NCI-H2196 treated with DMSO at 0.1 percent for 48 hours (cell line): ENCODE measurements at regions not wholly inside any gene's neighbourhood (a gene's known extent, or its start where the extent isn't known, plus 50 kb on each side); places are given as distances from the start of the nearest gene placed in this dataset.

Experiments
- DNase-seq: peaks from one replicate; lab custom pipeline; 2025; ENCODE audit not compliant: unreplicated experiment; lab: John Stamatoyannopoulos, UW

DNA sequence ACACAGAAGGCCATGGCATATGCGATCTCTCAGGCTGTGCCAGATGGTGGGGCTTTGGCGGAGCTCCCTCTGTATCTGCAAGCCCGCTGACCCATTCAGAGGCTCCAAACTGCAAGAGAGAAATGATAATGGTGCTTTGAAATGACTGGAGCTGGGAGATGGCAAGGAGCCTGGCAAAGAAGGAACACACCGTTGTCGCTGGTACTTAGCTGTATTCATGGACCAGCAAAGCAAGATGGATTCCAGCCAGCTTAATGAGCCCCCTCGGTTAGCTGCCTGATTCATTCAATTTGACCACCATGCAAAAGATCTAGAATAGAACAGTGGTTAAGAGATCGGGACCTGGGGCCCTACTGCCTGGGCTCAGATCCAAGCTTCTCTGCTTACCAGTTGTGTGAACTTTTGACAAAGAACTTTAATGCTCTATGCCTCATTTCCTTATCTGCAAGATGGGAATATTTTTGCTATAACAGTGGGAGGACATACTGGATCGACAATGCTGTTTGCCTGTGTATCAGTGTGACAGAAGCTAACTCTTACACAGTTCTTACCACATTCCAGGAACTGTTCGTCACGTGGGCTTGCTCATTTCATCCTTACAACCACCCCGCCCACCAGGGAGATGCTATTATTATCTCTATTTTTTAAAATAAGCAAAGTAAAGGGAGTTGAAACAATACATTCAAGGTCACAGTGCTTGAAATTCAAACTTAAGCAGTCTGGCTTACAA lies 317.8 kb upstream of the SULF2 start:
- no peak for DNase-seq

DNA sequence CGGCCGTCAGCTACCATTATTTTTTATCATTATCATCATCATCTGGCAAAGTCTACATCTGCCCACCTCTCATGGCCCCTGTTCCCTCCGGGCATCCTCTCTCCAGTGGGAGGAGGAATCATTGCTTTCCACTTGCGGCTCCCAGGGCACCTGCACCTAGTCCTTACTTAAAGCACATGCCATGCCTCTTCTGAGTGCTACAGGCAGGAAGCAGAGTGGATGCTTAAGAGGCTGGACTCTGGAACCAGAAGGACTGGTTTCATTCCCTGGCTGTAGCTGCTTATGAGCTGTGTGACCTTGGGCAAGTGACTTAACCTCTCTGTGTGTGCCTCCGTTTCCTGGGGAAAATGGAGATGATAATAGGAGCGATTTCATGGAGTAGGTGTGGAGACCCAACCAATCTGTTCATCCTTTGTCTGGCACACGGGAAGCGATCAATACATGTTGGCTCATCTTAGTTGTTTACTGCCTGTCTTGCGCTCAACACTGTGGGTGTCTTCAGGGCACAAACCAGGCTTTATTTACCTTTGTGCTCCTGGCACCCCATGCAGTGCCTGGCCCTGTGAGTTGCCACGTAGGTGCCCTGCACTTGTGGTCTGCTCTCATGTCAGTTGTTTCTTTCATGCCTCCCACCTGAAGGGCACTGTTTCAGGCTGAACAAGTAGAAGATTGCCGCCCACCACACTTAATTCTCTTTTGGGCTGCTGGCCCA lies 317.0 kb upstream of the SULF2 start:
- no peak for DNase-seq

DNA sequence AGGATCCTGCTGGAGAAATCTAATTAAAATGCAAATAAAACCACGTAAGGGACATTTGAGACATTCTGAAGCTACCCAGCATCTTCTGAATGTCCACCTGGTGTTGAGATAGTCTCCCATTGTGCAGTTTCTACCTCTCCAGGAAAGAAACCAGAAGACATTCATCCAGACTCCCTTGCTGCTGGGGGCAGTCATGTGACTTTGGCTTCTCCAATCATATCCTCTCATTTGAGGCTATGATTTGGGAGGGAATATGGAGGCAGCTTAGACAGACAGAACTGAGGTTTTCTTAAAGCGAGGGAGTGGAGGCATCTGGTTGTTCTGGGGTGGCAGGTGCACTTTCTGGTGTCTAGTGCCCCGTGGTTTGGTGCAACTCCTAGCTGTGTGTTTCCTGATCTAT lies 315.2 kb upstream of the SULF2 start:
- DNase-seq: no peak

DNA sequence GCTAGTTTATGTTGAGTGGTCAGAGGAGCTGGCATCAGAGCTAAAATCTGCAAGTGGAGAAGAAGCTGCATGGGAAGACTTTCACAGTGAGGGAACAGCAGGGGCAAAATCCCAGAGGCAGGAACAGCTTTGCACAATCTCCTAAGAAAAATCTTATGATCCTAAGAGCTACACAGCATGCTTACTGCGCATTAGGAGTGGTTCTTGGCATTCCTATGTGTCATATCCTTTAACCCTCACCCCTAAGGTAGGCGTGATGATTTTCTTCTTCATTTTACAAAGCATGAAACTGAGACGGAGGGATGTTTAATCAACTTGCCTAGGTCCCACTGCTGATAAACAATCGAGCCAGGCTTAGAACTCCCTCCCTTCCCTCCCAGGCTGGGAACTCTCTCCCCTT lies 313.6 kb upstream of the SULF2 start:
- no peak for DNase-seq

DNA sequence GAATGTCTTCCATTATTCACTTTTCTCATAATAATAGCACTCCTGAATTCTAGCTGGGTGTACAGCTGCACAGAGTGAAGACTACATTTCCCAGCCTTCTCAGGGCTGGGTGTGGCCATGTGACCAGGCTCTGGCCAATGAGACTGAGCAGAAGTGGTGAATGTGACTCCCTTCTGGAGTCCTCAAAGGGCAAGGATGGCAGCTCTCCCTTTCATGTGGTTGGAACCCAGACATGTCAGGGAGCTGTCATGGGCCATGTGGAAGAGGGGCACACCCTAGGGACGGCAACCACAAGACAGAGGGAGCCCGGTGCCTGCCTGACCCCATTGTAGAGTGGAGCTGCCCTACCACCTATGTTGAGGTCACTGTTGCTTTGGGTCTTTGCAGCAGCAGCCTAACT lies 312.8 kb upstream of the SULF2 start:
- DNase-seq: no peak

DNA sequence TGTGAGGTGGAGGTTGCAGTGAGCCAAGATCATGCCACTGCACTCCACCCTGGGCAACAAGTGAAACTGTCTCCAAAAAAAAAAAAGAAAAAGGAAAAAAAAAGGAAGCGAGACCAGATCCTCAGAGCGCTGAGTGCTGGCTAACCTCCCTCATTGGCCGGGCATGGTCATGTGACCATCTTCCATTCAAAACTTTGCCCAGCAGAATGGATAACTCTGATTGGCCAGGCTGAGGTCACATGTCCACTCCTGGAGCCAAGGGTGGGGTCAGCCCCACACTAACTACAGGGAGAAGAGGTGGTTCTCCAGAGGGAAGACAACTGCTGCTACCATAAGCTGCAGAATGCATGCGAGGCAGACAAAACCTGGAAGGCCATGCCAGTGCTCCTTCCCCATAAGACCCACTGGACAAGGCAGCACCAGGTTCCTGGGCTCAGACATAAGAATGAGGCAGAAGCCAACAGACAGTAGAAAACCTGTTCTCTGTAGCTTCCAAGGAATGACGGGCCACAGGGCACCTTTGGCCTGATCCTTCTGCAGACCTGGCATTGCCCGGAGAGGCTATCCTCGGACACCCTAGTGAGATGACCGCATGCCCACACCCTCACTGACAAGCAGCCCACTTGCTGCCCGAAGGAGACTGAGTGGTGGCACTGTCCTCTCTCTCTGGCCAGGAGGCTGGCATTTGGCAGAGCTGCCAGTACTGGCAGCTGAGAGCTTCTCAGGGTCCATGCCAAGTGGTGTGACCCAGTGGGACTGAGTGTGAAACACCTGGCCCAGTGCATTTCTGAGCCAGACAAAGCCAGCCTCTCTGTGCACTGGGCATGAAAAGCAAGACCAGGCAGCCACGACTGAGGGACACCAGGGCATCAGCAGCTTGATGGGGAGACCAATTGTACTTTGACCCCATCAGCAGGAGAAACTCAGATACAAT lies 311.9 kb upstream of the SULF2 start:
- no peak for DNase-seq

DNA sequence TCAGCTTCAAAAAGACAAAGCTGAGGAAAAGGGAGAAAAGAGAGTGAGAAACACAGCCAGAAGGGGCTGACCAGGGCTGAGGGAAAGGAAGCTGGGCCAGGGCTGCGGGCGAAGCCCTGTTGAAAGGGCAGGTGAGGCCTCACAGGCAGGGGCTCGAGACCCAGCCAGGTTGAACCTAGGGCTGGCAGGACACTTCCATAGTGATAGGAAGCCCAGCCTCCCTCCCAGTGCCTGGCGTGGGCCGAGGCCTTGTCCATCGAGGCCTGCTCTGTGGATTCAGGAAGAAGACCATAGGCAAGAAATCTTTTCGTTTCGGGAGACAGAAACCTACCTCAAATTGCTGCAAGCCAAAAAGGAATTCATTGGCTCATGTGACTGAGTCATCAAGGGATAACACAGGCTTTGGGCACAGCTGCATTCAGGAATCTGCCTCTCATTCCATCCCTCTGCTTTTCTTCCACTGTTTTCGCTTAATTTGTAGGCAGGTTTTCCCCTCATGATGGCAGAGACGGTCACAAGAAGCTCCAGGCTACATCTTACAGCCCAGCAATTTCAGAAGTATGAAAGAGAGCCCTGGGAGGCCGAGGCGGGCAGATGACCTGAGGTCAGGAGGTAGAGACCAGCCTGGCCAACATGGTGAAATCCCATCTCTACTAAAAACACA lies 311.1 kb upstream of the SULF2 start:
- no peak for DNase-seq

DNA sequence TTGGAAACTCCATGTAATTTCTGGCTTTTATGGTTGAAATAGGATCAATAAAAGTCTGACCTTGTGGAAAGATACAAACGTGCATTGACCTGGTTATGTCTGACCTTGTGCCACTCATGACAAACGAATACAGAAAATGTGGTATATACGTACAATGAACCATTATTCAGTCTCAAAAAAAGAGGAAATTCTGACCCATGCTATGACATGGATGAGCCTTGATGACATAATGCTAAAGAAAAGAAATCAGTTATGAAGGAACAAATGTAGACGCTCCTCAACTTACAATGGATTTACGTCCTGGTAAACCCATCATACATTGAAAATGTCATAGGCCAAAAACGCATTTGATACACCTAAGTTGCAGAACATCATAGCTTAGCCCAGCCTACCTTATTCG lies 309.7 kb upstream of the SULF2 start:
- no peak for DNase-seq

DNA sequence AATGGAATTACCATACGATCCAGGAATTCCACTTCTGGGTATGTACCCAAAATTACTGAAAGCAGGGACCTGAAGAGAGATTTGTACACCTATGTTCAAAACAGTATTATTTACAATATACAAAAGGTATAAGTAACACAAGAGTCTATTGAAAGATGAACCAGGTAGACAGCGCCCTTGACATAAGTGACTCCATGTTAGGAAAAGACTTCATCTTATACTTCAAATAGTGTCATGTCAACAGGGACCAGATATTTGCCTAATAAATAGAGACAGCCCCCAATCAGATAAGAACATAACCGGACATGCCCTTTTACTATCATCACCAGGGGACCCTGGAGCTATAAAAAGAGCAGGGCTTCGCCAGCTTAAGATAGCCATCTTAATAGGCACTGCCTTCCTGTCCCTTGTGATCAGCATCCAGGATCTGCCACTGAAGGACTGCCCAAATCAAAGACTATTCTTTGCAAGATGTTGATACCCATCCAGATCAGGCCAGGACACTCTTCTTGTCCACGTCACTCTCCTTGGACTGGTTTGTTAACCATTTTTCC lies 309.0 kb upstream of the SULF2 start:
- no peak for DNase-seq

DNA sequence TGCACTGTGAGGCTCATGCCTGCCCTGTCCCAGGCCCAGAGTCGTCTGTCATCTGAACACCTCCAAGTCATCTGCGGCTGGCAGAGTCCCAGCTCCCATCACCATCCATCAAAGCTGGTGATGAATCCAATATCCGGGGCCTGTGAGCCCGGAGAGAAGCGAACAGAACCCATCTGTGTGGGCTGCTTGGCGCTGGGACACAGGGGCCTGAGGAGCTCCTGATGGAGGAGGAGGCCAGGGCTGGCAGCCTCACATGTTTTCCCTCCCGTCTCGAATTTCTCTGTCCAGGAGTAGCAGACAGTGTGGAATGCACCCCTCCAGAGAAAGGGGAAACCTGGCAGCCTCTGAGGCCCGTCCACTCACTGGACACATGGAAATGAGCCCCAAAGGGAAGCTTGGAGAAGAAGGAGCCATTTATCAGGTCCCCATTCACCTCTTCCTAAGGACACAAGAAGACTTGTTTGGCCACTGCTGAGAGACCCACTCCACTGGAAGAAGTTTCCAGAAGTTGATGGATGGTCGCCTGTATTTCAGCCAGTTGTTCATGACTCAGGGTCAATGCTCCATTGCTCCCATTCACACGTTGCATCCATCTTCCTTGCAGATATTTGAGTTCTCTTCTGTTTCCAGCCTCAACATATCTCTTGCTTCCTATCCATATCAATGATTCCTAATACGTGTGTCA lies 307.5 kb upstream of the SULF2 start:
- no peak for DNase-seq

DNA sequence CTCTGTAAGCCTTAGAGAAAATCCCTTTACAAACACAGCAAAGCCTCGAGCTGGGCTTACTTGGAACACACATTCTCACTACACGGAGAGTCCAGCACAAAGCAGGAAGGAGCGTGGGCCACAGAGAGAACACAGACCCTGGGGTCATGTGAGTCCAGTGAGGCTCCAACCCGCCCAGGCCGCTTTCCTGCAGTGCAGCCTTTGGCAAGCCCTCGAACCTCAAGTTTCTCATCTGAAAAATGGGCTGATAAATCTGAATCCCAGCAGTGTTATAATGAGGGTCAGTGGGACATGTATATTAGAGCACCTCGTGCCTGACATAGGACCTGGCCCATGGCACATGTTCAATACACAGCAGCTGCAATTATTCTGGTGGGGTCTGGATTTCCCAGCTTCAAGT lies 305.5 kb upstream of the SULF2 start:
- no peak for DNase-seq

DNA sequence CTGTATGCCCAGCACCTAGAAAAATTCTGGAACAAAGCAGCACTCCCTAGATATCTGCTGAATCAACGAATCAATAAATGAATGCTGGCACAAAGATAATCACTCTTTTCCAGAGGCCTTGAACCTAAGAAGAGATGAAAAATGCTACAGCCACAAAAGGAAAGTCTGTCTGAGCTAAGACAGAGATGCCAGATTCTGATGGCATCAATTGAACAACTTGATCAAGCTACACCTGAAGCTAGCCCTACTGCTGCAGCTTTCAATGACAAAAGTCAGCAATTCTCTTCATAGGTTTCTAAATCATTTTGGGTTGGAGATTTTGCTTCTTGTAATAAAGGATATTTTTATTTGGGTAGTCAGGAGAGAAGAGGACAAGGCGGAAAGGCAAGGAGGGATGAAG lies 305.0 kb upstream of the SULF2 start:
- no peak for DNase-seq

DNA sequence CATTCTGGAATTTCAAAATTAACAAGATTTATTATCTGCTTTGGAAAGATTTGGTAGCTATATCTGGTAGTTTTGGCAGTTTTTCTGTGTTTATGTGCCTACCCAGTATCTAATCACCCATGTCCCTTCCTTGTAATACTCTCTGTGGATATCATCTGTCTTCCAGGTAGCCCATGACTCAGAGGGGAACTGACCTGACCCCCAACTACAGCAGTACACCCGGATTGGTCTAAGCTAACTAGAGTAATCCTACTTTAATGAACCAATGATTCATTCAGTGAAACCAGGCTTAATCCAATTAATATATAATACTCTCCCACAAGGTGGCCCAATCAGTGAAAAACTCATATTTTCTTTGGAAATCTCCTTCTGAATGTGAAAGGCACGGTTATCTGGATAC lies 295.3 kb upstream of the SULF2 start:
- no peak for DNase-seq

DNA sequence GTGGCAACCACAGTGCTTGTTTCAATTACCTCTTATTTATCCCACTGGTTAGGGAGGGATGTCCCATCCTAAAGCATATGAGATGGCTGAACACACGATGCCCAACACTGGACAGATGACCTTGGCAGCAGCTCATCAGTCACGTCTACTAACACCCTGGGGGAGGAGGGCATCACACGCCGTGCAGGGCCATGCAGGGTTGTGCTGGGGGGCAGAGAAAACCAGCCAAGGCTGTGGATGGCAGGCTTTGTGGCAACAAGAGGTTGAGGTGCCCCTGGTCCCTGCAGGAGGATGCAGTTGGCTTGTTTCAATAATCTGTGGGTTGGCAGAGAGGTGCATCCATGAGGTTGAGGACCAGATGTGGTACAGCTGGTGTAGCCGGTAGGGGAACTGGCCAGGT lies 293.7 kb upstream of the SULF2 start:
- no peak for DNase-seq

DNA sequence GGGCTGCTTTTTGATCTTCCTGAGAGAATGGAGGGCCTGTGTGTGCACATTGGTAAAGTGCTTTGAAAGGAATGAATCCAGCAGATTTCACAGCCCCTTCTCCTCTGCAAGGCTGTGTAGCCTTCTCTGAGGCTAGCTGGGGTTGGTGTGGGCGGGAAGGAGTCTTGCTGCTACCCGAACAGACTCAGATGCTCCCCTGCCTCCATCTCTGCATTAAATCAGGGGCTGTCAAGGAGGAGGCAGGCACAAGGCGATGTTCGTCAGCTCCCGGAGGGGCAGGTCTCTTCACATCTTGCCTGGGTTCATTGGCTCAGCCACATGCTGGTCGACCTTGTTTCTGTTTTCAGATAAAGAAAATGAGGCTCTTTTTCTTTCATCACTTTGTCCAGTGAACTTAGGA lies 291.5 kb upstream of the SULF2 start:
- no peak for DNase-seq

DNA sequence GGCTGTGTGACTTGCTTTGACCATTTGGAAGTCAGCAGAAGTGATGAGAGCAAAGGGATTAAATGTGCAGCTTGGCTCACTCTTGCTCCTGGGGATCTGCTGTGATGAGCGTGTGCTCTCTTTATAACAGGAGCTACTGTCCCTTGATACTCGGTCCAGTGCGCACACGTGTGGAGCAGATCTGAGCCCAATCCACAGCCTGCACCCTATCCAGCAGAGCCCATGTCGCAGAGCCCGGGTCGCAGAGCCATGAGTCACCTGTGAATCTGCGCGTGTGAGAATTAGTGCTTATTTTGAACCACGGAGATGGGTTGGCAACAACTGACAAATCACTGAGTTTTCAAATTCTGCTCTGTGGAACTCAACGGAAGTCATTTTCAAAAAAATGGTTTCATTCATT lies 291.0 kb upstream of the SULF2 start:
- no peak for DNase-seq

DNA sequence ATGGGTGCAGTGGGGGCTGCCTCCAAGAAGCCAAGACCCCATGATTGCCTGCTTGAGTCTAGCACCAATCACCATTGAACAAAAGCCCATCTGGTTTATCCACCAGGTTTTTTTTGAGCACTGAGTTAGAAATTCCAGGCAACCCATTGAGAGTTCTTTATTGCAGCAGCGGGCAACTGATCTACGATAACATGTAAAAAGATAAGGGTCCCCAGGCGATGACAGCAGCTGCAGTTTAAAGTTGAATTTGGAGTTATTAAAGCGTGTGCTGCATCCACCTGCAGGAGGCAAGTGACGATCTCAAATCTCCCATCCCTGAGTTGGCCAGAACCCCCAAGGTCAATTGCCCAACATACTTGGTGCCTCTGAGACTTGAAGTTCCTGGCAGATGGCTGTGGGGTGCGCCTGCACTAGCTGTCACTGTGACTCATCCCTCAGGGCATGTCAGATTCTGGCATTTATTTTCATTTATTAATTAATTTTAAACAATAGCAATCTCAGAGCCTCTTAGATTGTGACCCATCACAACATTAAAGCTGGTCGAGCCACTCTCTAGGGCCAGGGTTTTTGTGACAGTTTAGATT lies 290.4 kb upstream of the SULF2 start:
- no peak for DNase-seq

DNA sequence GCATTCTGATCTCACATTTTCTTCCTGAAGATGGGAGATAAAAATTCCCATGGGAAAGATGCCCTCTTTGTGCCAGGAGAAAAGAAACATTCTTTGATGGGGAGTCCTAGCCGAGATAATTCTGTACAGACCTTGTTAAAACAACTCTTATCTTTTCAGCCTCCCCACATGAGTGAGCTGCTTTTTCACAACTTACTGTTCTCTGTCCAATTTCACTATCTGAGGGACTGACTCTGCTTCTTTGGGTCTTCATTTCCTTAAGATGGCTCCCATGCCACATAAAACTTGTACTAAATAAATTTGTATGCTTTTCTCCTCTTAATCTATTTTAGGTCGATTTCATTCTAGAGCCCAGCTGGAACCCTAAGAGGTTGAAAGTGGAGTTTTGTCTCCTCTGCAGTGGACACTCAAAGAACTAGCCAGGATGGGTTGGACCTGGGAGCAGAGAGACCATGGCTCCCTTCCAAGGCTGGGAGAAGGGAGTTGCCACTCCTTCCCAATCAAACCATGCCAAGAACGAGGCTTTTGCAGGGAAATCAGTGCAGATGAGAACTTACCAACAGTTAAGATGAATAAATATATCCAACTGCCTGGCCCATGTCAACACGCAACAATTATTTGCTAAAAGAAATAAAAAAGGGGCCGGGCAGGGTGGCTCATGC lies 285.8 kb upstream of the SULF2 start:
- no peak for DNase-seq

DNA sequence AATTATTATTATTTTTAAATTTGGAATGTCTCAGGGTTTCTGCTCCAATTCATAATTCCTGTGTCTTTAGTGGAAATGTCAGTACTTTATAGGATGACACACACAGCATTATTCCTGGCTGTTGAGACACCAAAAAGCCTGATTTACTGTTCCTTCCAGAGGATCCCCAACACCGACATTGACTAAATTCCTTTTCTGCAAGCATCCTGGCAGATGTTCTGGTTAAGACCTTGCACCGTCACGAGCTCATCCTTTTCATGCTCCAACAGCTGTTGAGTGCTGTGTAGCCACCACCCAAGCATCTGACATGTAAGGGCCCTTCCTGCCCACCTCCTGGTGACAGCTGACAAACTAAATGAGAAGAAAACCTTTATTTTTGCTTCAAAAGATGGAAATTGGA lies 284.3 kb upstream of the SULF2 start:
- no peak for DNase-seq

DNA sequence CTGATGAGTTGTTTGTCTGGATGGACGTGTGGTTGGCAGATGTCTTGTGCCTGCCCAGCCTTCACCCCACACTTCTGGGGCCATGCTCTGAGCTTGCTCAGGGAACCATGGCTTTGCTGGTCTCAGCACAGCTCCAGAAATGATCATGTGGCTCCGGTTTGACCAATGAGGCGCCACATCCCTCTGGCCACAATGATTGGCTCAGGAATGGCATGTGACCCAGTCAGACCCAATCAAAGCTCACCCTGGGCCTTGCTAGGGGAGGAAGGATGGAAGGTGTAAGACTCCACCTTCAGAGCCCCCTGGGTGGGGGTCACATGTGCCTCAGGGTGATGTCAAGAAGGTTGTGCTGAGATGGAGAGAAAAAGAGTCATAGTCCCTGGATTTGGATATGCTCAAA lies 281.6 kb upstream of the SULF2 start:
- DNase-seq: no peak
